ENCODE measurements at regions not wholly inside any gene's neighbourhood (a gene's known extent, or its start where the extent isn't known, plus 50 kb on each side); places are given as distances from the start of the nearest gene placed in this dataset.
"Not testable (repeated sequence)": the region's sequence is repeated elsewhere in the genome, so short reads cannot be mapped to it uniquely, and the experiment has no call there.

GRCh38 chr4:89497517-89498308, 190.1 kb upstream of the GPRIN3 start:
- no peak for DNase-seq (ENCODE audit: low read depth)

- DNase-seq (ENCODE audit: low read depth): no peak
Observed at GRCh38 chr4:89496851-89497250, 189.3 kb upstream of the GPRIN3 start.

GRCh38 chr4:89493367-89493766, 185.8 kb upstream of the GPRIN3 start:
- no peak for DNase-seq (ENCODE audit: low read depth)

- peak; percentile 16 for DNase-seq (ENCODE audit: low read depth)
Observed at GRCh38 chr4:89492581-89493071, 185.0 kb upstream of the GPRIN3 start.

GRCh38 chr4:89491761-89492160, 184.2 kb upstream of the GPRIN3 start:
- DNase-seq (ENCODE audit: low read depth): no peak

GRCh38 chr4:89489921-89490431, 182.4 kb upstream of the GPRIN3 start:
- DNase-seq (ENCODE audit: low read depth): not testable (repeated sequence)

GRCh38 chr4:89489338-89489771, 181.8 kb upstream of the GPRIN3 start:
- no peak for DNase-seq (ENCODE audit: low read depth)

- no peak for DNase-seq (ENCODE audit: low read depth)
Observed at GRCh38 chr4:89488736-89489135, 181.1 kb upstream of the GPRIN3 start.

GRCh38 chr4:89486673-89487072, 179.1 kb upstream of the GPRIN3 start:
- DNase-seq (ENCODE audit: low read depth): no peak

GRCh38 chr4:89486042-89486441, 178.4 kb upstream of the GPRIN3 start:
- no peak for DNase-seq (ENCODE audit: low read depth)

- DNase-seq (ENCODE audit: low read depth): no peak
Observed at GRCh38 chr4:89483833-89484232, 176.2 kb upstream of the GPRIN3 start.

GRCh38 chr4:89482926-89483595, 175.5 kb upstream of the GPRIN3 start:
- no peak for DNase-seq (ENCODE audit: low read depth)

- DNase-seq (ENCODE audit: low read depth): peak; percentile 33
Observed at GRCh38 chr4:89482251-89482650, 174.7 kb upstream of the GPRIN3 start.

GRCh38 chr4:89469930-89470375, 162.4 kb upstream of the GPRIN3 start:
- peak; percentile 64 for DNase-seq (ENCODE audit: low read depth)

GRCh38 chr4:89469516-89469915, 161.9 kb upstream of the GPRIN3 start:
- DNase-seq (ENCODE audit: low read depth): no peak

GRCh38 chr4:89468602-89469001, 161.0 kb upstream of the GPRIN3 start:
- DNase-seq (ENCODE audit: low read depth): no peak

- DNase-seq (ENCODE audit: low read depth): no peak
Observed at GRCh38 chr4:89463341-89463740, 155.7 kb upstream of the GPRIN3 start.

GRCh38 chr4:89447543-89447942, 139.9 kb upstream of the GPRIN3 start:
- no peak for DNase-seq (ENCODE audit: low read depth)

GRCh38 chr4:89446193-89446592, 138.6 kb upstream of the GPRIN3 start:
- no peak for DNase-seq (ENCODE audit: low read depth)

GRCh38 chr4:89439533-89439932, 131.9 kb upstream of the GPRIN3 start:
- DNase-seq (ENCODE audit: low read depth): peak; percentile 3

- DNase-seq (ENCODE audit: low read depth): peak; percentile 29
Observed at GRCh38 chr4:89438102-89438831, 130.7 kb upstream of the GPRIN3 start.

- peak; percentile 2 for DNase-seq (ENCODE audit: low read depth)
Observed at GRCh38 chr4:89434364-89434988, 126.9 kb upstream of the GPRIN3 start.
